NCI-H2029 (cell line): ENCODE measurements at regions not wholly inside any gene's neighbourhood (a gene's known extent, or its start where the extent isn't known, plus 50 kb on each side); places are given as distances from the start of the nearest gene placed in this dataset.

Source experiments
- DNase-seq: peaks from one replicate; lab custom pipeline; 2025; lab: John Stamatoyannopoulos, UW

DNA sequence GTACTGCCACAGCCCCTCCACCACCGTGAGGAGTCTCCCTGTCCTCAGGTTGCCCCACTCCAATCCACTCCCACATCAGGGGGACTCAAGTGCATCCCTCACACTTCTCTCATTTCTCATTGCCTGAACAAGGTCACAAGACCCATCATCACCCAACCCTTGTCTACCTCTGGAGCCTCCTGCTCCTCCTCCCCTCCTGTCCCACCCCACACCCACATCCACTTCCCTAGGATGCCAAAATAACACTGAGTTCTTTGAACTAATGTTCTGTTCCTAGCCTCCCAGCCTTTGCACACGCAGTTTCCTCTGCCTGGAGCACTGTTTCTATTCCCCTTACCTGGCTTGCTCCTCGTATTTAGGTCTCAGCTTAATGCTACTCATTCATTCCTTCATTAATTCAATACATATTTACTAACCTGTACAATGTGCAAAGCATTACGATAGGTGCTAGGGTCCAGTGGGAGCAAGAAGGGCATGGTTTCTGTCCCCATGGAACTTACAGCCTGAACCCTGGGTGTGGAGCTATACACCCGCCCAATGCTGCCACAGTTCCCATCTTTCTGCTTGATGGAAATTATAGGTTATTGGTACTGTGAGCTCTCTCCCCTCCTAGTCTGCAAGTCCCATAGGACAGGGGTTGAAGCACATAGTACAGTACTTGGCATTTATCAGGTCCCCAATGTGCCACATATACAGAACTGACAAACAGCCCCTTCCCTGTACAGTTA lies 96.1 kb upstream of the GRIK3 start:
- no peak for DNase-seq

DNA sequence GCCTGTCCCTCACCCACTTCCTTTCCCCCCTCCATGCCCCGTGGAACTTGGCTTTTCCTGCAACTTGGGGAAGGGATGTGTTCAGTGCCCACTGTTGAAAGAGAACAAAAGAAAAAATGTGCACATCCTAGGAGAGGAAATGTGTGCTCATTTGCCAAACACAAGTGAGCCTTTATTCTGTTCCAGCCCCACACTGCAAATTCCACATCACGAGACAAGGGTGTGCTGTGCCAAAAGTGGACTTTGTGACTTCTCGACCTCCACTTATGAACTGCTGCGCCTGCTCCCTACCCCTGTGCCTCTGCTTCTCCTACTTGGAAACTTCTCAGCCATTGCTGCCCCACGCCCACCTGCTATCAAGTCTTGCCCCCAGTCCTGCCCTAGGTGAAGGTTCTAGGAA lies 97.0 kb upstream of the GRIK3 start:
- DNase-seq, result no peak

DNA sequence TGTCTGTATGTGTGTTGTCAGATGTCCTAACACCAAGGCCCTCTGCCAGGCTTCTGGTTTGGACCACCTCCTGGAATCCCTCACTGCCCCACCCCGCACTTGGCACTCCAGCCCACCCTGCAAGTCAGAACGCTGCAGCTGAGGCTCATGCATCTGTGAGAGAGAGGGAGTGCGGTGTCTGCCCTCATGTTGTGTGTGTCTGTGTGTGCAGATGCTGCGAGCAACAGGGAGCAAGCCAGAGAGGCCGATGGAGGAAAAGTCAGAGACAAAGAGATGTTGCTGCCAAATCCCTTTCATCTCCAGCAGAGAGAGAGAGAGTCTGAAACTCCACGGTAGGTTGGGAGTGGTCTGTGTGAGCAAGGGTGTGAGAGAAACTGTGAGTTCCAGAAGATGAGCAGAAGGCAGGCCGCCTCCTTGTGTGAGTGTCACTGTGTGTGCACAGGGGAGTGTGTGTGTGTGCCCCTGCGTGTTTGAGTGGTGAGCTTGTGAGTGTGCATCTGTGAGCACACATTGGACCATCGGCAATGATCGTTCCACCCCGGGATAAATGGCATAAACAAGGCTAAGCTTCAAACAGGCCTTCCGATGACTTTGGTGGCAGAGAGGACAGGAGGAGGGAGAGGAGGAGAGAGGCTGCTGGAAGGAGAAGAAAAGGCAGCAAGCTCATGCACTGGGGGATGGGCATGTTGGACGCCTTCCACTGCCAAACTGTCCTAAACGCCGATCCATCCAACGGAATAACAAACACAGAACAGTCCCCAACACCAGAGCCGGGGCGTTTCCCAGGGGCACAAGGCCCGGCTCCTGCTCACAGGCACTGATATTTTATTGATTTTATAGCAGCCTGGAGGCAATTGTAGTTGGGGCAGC lies 99.2 kb upstream of the GRIK3 start:
- DNase-seq, result no peak

DNA sequence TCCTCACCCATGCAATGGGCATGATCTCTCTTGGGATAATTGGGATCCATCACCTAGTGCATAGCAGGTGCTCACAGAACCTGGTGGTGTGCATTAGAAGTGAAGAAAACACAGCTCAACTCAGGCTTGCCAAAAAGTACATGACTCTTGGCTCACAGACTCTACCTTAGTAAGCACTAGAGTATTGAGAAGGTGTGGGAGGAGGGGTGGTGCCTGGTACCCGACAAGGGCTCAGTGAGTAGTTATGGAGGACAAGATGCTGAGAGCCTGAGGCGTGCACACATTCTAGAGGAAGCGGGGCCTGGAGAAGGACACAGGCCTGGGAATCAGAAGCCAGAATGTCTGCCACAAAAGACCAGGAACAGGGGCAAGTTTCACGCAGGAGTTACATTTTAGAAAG lies 100.3 kb upstream of the GRIK3 start:
- DNase-seq, result no peak

DNA sequence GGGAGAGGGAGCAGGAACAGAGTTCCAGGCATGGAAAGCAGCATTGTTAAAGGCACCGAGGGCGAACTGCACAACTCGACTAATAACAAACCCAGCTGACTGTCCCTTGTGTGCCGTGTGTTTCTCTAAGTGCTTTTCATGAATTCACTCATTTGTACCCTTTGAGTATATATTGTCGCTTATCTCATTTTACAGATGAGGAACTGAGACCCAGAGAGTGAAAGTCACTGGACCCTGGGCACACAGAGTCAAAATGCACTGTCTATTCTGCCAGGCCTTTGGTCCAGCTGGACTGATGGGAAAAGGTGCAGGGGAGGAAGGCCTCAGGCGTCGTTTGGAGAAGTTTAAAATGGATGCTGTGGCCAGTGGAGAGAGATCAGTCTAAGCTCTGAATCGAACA lies 100.7 kb upstream of the GRIK3 start:
- DNase-seq, result no peak

- DNase-seq, result no peak
These were observed 102.7 kb upstream of the GRIK3 start for GRCh38 chr1:37137014-37137413.

DNA sequence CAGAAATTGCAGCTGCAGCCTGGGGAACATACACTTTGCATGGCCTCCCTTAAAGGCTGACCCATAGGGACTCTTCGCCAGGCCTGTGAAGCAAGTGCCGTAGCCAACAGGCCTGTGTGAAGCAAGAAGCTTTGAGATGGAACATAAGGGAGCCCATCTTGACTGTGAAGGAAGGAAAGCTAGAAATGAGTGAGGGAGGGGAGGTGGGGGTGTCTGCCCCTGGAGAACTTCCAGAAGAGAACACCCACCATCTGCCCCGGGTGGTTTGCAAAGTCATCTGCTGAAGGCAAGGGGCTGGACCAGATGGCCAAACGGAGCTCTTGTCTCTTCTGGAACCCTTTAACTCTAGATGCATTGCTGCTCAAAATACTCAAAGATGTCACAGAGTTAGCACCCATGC lies 103.3 kb upstream of the GRIK3 start:
- no peak for DNase-seq

DNA sequence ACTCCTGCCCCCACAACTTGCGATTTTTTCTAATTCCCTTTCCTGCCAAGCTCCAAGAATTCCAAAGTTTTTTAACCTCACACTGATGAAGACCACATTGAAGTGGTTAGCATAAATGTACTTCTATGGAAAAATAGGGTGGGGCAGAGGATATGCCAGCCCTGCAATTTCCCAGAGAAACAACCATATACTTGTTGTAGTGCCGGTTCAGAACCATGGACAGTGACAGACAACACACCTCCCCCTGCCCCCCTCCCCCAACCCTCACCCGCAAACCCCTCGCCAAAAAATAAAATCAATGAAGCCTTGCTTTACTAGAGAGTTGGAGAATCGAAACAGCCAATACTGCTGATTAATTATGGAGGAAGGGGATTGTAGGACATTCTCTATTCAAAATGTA lies 109.5 kb upstream of the GRIK3 start:
- DNase-seq, result no peak

- DNase-seq, result no peak
These were observed 111.8 kb upstream of the GRIK3 start for GRCh38 chr1:37146071-37146470.

DNA sequence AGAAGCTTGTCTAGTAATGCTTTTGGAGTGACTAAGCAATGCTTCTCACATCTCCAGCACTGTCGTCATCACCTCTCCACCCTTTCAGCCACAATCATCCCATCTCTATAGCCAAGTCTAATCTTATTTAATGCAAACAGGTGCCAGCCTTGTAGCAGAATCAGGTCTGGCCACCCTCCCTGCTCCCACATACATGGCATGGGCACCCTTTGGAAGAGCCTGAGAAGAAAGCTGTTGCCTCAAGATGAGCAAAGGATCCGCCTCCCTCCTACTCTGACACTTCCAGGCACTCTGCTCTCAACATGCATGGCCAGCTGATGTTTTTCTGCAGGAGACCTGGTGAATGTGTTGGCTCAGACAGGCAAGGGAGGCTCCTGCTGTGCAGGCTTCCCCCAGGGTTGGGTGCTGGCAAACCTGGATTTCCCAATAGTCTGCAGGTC lies 113.1 kb upstream of the GRIK3 start:
- no peak for DNase-seq

- no peak for DNase-seq
These were observed 113.6 kb upstream of the GRIK3 start for GRCh38 chr1:37147906-37148305.

- no peak for DNase-seq
These were observed 114.3 kb upstream of the GRIK3 start for GRCh38 chr1:37148663-37149062.

DNA sequence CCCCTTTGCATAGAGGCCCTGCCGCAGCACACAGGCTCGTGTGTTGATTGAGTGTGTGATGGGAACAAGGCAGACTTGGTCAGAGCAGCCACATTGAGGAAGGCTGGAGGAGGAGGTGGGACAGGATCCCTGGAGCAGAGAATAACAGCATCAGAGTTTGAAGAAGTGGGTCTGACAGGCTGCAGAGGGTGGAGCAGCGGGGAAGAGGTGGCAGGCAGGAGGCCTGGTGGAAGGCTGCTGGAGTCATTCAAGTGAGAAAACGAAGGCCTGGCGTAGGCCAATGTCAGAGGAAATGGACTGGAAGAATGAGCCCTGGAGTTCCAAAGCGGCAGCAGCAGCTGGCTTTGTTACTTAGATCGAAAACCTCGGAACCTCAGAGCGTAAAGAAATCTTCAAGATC lies 115.0 kb upstream of the GRIK3 start:
- no peak for DNase-seq

GRCh38 chr1:37150986-37151385 lies 116.7 kb upstream of the GRIK3 start:
- no peak for DNase-seq

GRCh38 chr1:37151789-37152188 lies 117.5 kb upstream of the GRIK3 start:
- no peak for DNase-seq

DNA sequence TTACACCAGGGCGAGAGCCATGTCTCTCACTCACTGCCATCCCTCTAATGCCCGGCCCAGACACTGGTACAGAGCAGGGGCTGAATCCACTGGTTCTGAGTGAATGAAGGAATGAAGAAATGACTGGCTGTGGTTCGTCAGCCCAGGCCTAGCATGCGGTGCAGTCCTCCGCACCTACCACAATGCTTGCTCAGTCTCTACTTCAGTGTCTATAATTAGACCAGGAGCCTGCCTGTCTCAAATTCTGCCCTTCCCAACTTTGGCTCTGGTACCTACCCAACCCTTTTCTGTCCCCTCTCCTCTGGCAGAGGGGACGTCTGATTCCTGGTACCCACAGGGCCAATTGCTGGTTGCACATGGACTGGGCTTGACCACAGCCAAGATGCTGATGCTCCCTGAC lies 118.2 kb upstream of the GRIK3 start:
- no peak for DNase-seq

DNA sequence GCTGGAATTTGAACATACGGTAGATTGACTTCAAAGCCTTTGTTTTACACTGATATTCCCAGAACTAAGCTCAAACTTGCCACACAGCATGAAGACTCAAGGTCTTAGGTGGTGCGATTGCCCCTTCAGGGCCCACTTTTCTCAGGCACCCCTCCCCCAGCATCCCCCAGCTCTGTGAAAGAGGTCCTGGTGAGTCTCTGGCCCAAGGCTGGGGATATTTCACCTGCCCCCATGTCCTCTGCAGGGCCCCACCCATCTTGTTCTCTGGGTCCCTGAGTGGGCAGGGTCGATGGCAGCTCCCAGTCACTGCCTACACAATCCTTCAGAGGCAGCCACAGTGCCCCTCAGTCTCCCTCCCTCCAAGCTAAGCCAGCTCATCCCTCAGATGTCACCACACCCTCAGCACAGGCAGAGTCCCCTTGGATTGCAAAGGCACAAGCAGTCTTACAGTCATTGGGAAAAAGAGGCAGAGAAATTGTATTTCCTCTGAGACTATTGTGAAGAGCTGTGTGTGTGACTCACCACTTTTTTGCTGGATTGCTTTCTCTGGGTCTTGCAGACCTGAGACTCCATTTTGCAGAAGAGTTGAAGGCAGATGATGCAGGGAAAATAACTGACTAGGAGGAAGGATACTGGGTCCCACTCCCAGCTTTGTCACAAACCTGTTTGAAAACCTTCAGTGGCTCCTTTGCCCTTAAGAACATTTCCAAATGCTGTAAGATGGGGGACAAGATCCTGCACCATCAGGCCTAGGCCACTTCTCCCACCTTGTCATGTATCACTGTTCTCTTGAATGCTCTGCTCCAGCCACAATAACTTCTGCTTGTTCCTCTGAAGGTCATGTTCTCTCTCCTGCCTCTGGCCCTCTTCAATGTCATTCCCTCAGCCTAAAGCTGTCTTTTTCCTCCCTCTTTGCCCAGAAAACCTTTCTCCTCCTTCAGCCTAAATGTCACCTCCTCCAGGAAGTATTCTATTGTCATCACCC lies 119.1 kb upstream of the GRIK3 start:
- no peak for DNase-seq

GRCh38 chr1:37156646-37157045 lies 122.3 kb upstream of the GRIK3 start:
- no peak for DNase-seq

DNA sequence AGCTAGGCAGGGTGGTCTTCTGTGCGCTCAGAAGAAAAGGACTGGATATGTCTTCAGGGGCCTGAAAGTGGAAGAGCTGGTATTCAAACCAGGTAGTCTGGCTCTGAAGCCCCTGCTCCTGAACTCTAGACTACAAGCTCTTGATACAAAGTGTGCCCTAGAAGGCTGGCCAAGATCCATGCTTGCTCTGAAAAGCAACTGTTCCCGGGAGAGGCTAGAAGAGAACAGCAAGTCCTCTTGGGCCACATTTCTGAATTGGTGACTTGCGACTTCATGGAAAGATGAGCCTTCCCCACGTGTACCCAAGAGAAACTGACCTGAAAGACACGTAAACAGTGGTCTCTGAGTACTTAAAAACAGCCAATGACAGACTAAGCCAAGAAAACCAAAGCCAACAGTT lies 123.3 kb upstream of the GRIK3 start:
- DNase-seq, result no peak

DNA sequence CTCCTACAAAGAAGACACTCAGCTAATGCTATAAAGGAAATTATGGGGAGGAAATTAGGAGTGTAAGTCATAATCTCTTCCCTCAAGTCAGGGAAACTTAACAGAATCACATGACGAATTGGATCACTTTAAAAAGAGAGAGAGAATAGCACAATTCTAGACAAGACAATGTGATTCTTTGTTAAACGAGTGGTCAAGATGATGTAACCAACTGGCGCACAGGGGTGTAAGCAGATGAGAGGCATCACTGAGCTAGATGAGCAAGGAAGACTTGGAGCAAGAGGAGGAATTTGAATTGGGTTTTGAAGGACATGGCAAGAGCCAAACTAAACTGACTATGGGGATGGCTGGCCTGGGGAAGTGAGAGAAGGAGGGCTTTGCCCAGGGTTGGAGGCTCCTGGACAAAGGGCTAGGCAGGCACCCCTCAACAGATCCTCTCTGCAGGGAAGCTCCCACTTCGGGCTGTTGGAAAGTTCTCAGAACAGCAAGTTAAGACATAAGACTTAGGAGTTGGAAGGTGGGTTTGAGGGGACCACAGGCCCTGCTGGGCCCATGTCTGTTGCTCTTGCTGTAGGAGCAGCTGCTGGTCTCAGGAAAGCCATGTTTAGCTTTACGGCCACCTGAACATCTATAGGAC lies 123.9 kb upstream of the GRIK3 start:
- no peak for DNase-seq

DNA sequence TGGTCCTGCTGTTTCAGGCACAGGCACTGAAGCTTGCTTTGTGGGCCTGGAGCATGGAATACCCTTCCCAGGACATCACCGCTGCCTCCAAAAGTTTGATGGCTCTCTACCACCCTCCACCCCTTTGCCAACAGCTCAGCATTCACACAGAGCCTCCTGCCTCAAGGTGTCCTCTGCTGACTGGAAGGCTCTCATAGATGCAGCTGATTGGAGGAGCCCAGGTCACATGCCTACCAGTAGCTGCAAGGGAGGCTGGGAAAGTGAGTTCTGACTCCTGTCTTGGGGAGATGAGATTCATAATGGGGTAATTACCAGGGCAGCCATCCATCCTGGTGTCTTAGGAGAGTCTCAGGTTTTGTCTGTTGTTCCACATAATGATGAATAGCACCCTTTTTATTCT lies 124.8 kb upstream of the GRIK3 start:
- no peak for DNase-seq

- DNase-seq, result no peak
These were observed 126.9 kb upstream of the GRIK3 start for GRCh38 chr1:37161171-37161570.
